HG02852 (cell line): ENCODE measurements at regions not wholly inside any gene's neighbourhood (a gene's known extent, or its start where the extent isn't known, plus 50 kb on each side); places are given as distances from the start of the nearest gene placed in this dataset.

Experiments
- ATAC-seq: cut with Tn5 transposase; IDR thresholded peaks from one replicate; pipeline ENCODE4 v1.9.1; 2021; ENCODE audit warnings: mild to moderate bottlenecking, moderate library complexity; ENCODE audit not compliant: unreplicated experiment

GRCh38 chr11:27287205-27287604 is 75.8 kb downstream of the CCDC34 start:
- no peak for ATAC-seq

GRCh38 chr11:27285761-27286160 is 77.3 kb downstream of the CCDC34 start:
- ATAC-seq = no peak

- ATAC-seq = no peak
Observed at GRCh38 chr11:27282806-27283205, 80.2 kb downstream of the CCDC34 start.

GRCh38 chr11:27281740-27282590 is 81.0 kb downstream of the CCDC34 start:
- ATAC-seq = peak; percentile 83

- no peak for ATAC-seq
Observed at GRCh38 chr11:27281276-27281675, 81.7 kb downstream of the CCDC34 start.

- no peak for ATAC-seq
Observed at GRCh38 chr11:27280140-27280539, 82.9 kb downstream of the CCDC34 start.

- ATAC-seq = no peak
Observed at GRCh38 chr11:27279460-27279859, 83.6 kb downstream of the CCDC34 start.

GRCh38 chr11:27277843-27278242 is 85.2 kb downstream of the CCDC34 start:
- ATAC-seq = no peak

GRCh38 chr11:27276141-27276540 is 86.9 kb downstream of the CCDC34 start:
- no peak for ATAC-seq

GRCh38 chr11:27274854-27275395 is 88.1 kb downstream of the CCDC34 start:
- ATAC-seq = no peak

- ATAC-seq = no peak
Observed at GRCh38 chr11:27266125-27266524, 96.9 kb downstream of the CCDC34 start.

GRCh38 chr11:27263986-27264385 is 99.0 kb downstream of the CCDC34 start:
- no peak for ATAC-seq

- ATAC-seq = no peak
Observed at GRCh38 chr11:27263046-27263445, 100.0 kb downstream of the CCDC34 start.

- ATAC-seq = no peak
Observed at GRCh38 chr11:27255447-27255828, 107.6 kb downstream of the CCDC34 start.

- no peak for ATAC-seq
Observed at GRCh38 chr11:27254744-27255446, 108.1 kb downstream of the CCDC34 start.

- no peak for ATAC-seq
Observed at GRCh38 chr11:27253224-27253623, 109.8 kb downstream of the CCDC34 start.

- no peak for ATAC-seq
Observed at GRCh38 chr11:27250867-27251665, 111.9 kb downstream of the CCDC34 start.

- no peak for ATAC-seq
Observed at GRCh38 chr11:27248576-27249509, 114.2 kb downstream of the CCDC34 start.

GRCh38 chr11:27247660-27248059 is 115.4 kb downstream of the CCDC34 start:
- ATAC-seq = no peak

GRCh38 chr11:27246925-27247324 is 116.1 kb downstream of the CCDC34 start:
- no peak for ATAC-seq
